ENCODE measurements at regions not wholly inside any gene's neighbourhood (a gene's known extent, or its start where the extent isn't known, plus 50 kb on each side); places are given as distances from the start of the nearest gene placed in this dataset.

DNA sequence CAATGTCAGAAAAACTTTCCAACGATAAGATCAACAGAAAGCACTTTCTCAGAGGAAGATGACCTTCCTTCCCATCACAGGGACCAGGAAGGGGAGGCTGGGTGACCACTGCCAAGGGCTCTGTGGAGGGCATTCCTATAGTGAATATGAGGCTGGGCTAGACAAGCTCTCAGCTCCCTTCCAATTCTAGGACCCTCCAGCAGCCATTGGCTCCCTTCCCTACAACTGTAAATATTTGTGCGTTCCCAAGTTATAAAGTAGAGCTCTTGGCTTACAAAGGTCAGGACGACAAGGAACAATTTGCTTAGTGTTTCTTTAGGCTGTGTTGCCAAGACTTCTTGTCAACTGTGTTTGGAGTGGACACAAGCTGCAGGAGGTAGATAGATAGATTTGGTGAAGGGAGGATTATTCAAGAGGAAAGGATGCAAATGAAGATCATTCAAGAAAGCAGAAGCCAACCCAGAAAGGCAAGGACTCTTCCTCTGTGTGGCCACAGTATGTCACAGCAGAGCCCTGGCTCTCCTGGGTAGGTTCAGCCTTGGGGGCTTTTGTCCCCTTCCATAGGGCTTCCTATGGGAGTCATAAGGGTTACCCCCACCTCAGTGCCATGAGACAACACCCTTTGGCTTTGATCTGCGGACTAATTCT is 223.6 kb upstream of the TLE3 start:
- DNase-seq (no peak), ATAC-seq (ENCODE audit: poor library complexity) (no peak)
- intact Hi-C loops (cut with DNase I) = no loop called here

DNA sequence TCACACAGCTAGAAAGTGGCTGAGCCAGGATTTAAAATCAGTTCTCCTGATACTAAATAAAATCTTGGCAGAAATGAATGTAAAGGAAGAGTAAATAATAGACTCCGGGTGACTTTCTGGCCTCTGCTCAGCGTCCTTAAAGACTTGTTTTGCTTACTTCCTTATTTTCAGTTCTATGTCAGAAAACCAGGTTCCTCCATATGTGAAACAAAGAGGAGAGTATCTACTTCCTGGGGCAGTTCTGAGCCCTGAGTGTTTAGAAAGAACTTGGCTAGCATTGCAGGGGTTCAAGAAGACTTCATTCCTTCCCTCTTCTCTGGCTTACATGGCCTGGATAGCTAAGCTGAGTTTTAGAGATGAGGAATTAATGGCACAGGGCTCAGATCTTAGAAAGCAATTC is 222.8 kb upstream of the TLE3 start:
- intact Hi-C loops (cut with DNase I) = no loop called here

DNA sequence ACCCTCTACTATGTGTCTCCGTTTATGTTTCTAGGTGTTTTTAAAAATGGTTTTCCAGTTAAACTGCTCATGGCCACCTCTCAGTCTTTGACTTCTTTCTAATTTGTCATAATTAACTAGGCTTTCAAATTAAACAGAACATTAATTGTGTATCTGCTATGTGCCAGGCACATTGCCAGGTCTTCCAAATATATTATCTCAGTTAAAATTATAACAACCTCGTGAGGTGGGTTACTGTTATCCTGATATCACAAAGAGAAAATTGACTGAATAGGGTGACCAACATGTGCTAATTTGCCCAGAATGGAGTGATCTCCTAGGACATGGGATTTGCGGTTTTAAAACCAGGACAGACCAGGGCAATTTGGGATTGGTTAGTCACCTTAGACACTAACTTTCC is 222.4 kb upstream of the TLE3 start:
- intact Hi-C loops (cut with DNase I) = no loop called here
- no peak for DNase-seq
- no peak for ATAC-seq (ENCODE audit: poor library complexity)

More for the DNA sequence above, 222.8 kb upstream of the TLE3 start:
- no peak for DNase-seq
- ATAC-seq (ENCODE audit: poor library complexity) = no peak

DNA sequence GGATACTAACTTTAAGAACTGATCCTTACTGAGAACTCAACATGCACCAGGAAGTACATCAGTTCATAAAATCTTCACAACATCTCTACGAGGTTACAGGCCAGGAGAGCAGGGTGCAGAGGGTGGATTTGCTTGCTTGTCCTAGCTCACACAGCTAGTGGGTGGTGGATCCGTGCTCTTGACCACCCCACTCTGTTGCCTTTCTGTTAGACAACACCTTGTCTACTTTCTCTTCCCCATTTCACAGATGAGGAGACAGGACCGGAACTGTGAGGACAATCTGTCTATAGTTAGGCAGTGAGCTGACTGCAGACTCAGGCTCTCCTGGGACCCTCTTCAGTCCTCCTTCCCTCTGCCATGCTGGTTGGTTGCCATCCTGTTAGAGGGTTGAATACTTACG is 221.7 kb upstream of the TLE3 start:
- intact Hi-C loops (cut with DNase I) = no loop called here
- DNase-seq (no peak), ATAC-seq (ENCODE audit: poor library complexity) (no peak)

DNA sequence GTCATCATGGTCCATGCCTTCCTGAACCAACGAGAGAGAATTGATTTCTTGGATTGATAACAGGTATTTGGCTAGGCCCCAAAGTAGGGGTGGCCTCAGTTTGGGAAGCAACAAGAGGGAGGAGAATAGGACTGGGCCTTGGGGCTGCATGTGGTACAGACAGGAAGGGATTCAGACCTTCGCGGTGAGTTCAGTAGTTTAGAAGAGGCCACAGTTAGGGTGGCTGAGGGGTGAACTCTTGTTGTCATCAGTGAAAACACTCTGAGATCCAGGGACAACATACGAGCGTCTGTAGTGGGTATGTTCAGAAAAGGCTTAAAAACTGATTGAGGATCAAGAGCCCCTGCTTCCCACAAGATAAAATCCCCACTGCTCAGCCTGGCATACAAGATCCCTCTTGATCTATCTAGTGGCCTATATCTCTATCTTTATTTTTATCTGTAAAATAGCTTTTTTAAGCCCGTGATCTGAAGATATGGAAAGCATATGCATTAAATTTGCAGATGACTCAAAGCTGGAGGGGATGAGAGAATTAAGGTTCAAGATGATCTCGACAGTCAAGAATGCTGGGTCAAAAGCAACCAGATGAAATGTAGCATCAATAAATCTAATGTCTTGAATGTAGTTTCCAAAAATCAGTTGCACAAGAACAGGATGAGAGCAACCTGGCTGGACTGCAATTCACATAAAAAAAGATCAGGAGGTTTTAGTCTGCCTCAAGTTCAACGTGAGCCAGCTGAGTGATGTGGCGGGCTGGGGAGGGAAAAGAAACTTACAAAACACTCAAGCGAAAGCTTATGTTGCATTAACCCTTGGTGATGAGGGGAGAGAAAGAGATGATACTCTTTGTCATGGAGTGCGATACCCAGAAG is 221.1 kb upstream of the TLE3 start:
- ATAC-seq (ENCODE audit: poor library complexity) (no peak), DNase-seq (no peak)
- intact Hi-C loops (cut with DNase I) = no loop called here

DNA sequence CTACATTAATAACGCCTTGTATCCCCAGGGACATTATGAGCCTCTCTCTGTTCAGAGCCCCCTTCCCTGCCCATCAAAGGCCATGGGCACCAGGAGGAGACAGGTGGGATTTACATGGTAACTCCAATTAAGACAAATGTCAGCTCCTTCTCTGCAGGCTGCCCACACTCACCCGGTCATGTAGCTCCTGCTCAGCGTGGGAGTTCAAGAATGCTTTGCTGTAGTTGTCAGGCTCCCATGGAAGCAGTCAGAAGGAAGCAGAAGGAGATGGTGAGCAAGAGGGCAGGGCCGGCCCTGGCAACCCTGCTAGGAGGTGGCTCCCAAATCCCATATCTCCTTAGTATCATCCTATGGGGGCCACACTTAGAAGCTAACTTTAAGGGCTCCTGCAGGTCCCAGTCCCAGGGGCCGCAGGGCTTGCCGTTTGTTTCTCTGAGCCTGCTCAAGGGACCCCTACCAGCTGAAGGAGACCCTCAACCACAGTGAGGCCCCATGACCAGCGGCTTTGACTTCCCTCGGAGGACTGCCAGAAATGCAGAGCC is 218.4 kb upstream of the TLE3 start:
- intact Hi-C loops (cut with DNase I) = no loop called here
- DNase-seq (no peak), ATAC-seq (ENCODE audit: poor library complexity) (no peak)

DNA sequence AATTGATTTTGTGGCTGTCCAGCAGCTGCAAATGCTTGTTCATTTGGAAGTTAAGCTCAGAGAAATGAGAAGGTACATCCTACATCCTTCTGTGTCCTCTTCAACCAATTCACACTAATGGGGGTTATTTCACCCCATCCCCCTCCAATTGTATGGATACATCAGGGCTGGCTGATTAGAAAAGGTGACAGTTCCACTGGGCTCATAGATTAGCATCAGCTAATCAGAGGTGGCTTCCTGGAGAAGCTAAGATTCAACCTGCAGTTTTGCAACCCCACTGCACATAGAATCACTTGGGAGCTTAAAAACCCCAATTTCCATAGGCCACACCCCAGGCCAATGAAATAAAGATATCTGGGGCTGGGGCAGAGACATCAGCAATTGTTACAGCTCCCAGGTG is 217.7 kb upstream of the TLE3 start:
- ATAC-seq (ENCODE audit: poor library complexity) = no peak

DNA sequence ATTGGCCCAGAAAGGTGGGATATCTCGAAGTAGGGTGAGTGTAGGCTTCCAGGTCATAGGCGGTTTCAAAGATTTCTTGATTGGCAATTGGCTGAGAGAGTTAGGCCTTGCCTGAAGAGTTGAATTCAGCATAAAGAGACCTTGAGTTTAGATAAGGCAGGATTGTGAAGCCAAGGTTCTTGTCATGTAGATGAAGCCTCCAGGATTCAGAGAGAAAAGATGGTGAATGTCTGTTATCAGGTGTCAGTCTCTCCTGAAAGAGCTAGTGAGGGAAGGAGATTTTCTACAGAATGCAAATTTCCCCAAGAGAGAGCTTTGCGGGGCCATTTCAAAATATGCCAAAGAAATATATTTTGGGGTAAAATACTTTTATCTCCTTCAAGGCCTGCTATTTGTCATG is 217.0 kb upstream of the TLE3 start:
- DNase-seq (no peak), ATAC-seq (ENCODE audit: poor library complexity) (no peak)
- intact Hi-C loops (cut with DNase I) = no loop called here

More for the DNA sequence above, 217.7 kb upstream of the TLE3 start:
- DNase-seq = no peak
- intact Hi-C loops (cut with DNase I) = no loop called here

DNA sequence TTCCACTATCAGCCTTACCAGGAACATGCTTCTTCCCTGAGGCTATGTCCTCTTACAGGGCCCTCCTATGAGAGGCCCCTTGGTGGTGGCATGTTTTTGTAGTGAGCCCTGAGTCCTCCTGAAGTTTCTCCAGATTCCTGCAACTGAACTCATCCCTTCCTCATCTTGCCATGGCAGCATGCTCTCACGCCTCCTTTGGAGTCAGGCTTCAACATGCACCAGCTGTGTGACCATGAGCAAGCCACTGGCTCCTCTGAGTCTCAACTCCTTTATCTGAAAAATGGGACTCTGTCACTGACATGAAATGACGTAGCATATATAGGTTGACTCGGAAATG is 216.3 kb upstream of the TLE3 start:
- intact Hi-C loops (cut with DNase I) = no loop called here
- DNase-seq = no peak
- no peak for ATAC-seq (ENCODE audit: poor library complexity)

DNA sequence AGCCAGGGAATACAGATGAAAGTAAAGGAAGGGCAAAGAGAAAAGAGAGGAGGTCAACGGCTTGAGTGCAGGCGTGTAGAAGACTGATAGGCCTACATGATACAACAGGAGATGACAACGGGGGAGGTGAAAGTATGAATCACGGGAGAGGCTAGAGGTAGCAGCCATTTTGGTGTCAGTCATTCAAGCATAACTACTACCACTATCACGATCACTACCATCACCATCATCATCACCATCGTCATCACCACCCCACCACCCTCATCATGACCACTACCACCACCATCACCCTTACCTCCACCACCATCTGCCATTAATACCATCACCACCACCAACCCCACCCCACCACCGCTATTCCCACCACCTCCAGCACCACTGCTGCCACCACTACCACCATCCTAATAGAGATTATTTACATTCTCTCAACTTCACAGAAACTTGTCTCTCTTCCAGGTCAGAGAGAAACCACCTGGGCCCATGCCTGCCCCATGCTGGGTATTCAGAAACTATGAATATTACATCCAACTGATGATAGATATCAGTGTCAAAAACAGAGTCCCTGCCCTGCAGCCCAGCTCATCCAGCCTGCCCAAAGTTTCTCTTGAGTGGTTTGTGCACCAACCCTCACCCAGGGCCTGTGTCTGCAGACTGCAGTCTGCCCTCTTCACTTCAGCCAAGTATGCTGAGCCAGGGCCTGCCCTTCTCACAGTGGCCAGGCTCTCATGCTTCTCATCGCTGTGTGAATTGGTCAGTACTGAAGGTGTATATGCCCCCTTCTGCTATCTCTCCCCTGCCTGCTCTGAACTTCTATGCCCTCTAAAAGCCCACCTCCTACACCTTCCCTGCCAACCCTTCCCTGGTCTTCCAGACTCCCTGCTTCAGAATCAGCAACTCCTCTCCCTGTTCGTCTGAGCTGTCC is 215.6 kb upstream of the TLE3 start:
- intact Hi-C loops (cut with DNase I) = no loop called here
- ATAC-seq (ENCODE audit: poor library complexity) = no peak
- DNase-seq = no peak

DNA sequence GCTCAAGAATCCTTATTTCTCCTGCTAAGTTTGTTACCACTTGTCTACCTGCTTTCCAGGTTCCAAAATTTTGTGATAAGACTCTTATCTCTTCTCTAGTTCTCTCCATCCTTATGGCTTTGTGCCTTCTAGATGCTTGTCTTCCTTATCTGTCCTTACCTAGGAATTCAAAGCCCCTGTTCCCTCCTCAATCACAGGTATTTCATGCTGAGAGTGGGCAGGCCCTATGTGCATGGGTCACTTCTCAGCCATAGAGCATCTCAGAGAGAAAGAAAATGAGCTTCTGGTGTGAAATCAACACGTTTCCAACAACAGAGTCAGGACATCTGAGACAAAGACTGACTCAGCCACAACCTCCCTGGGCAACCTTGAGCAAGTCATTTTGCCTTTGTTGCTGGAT is 214.1 kb upstream of the TLE3 start:
- intact Hi-C loops (cut with DNase I) = no loop called here
- DNase-seq (no peak), ATAC-seq (ENCODE audit: poor library complexity) (no peak)

DNA sequence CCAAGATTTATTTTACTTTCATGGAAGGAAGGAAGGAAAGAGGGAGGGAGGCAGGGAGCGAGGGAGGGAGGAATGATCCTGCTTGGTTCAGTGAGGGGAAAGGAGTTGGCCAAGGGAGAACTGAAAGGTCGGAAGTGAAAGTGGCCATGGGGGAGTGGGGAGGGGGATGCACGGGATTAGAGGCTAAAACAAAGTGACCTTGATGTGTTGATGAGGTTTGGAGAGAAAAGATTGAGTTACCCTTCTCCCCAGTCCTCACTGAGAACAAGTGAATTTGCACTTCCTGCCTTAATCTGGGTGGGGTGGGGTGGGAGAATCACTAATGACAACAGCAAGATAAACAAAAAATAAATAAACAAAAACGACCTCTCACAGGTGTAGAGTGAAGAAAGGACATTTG is 212.0 kb upstream of the TLE3 start:
- no peak for ATAC-seq (ENCODE audit: poor library complexity)
- intact Hi-C loops (cut with DNase I) = no loop called here
- DNase-seq = no peak

DNA sequence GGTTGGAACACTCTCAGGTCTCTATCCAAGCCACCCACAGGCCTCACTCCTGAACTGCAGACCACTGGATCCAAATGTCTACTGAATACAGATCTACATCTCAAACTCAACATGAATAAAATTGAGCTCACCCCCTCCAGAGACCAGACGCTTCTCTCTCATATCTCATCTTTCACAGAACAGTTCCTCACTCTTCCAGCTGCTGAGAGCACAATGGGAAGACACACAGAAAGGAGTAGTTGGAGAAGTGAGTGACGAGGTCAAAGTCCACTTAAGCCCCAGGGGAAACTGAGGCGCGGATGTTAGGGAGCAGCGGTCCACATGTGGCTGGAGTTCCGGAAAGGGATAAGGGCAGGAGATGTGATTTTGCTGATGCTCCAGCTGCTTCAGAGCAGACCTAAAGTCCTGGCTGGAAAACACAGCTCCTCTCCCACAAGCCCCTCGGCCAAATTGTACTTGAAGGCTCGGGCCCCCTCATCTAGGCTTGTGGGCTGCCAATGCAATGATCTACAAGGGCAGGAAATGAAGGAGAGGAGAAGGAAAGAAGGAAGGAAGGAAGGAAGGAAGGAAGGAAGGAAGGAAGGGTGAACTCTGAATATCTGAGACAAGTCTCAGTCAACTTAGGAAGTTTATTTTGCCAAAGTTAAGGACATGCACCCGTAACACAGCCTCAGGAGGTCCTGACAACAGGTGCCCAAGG is 211.2 kb upstream of the TLE3 start:
- intact Hi-C loops (cut with DNase I) = no loop called here
- DNase-seq (no peak), ATAC-seq (ENCODE audit: poor library complexity) (no peak)

DNA sequence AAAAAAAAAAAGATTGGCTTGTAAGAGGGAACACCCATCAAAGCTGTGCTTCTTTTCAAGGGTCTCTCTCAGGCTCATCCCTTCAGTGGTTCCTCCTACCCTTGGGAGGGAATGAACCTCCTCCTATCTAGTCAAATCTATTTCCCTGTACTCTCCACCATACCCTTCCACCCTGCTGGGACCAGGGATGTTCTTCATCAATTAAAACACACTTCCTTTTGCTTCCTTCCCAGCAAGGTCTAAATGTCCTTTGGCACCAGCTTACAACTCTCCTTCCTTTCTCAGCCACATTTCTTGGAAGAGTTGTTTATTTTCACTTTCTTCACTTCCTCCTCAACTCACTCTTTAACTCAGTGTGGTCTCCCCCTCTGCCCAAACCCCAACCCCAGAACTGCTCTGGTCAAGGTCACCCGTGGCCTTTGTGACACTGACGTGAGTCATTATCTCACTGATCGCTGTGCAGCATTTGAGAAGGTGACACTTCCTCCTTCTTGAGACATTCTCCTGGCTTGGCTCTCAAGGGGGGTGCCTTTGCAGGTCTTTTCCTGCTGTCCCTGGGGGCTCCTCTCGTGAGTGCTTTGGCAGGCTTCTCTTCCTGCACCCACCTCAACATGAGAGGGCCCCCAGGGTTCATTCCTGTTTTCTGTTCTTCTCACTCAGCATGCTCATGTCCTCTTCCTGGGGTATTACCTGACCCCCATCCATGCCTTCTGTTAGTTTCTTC is 210.5 kb upstream of the TLE3 start:
- ATAC-seq (ENCODE audit: poor library complexity) (no peak), DNase-seq (no peak)
- intact Hi-C loops (cut with DNase I) = no loop called here

DNA sequence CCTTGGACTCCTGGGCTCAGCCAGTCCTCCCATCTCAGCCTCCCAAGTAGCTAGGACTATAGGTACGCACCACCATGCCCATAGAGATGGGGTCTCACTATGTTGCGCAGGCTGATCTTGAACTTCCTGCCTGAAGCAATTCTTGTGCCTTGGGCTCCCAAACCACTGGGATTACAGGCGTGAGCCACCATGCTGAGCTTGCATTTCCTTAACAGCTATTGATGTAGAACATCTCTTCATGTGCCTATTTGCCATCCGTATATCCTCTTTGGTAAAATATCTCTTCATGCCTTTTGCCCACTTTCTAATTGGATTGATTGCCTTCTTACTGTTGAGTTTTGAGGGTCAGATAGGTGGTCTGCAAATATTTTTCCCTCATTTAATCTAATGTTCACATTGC is 208.9 kb upstream of the TLE3 start:
- intact Hi-C loops (cut with DNase I) = no loop called here
- DNase-seq = no peak
- ATAC-seq (ENCODE audit: poor library complexity) = no peak

DNA sequence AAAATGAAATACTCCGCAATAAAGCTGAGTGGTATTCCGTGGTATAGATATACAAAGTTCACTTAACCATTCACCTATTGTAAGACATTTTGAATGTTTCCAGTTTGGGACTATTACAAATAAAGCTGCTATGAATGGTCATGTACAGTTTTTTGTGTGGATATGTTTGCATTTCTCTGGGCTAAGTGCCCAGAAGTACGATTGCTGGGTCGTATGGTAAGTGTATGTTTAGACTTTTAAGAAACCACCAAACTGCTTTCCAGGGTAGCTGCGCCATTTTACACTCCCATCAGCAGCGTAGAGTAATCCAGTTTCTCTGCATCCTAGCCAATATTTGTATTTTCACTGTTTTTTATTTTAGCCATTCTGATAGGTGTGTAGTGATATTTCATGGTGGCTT is 208.4 kb upstream of the TLE3 start:
- no peak for ATAC-seq (ENCODE audit: poor library complexity)
- DNase-seq = no peak
- intact Hi-C loops (cut with DNase I) = no loop called here

DNA sequence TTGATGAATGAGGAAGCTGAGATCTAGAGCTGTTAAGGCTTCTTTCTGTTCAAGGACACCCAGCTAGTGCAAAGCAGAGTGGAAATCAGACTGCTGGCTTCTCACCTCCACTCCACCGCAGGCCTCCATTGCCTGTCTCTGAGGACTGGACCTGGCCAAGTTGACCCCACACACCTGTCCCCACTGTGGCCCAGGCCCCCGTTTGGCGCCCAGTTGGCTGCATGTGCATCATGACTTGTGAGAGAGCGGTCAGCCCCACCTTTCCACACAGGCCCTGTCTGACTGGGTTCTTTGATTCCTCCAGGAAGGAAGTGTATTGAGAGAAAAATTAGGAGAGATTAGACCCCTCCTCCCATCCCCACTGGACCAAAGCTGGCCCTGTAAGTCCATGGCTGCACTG is 206.3 kb upstream of the TLE3 start:
- ATAC-seq (ENCODE audit: poor library complexity) = no peak

DNA sequence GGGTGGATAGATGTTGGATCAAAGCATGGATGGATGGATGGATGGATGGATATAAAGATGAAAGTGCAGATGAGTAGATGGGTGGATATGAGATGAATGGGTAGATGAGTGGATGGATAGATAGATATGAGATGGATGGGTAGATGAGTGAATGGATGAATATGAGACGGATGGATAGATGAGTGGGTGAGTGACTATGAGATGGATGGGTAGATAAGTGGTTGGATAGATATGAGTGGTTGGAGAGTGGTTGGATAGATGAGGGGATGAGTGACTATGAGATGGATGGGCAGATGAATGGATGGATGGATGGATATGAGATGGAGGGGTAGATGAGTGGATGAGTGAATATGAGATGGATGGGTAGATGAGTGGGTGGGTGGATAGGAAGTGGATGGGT is 204.6 kb upstream of the TLE3 start:
- intact Hi-C loops (cut with DNase I) = no loop called here

More for the DNA sequence above, 206.3 kb upstream of the TLE3 start:
- intact Hi-C loops (cut with DNase I) = no loop called here
- DNase-seq = no peak

More for the DNA sequence above, 204.6 kb upstream of the TLE3 start:
- no peak for DNase-seq
- ATAC-seq (ENCODE audit: poor library complexity) = no peak

Data from Right ventricle myocardium superior (tissue), 1 donor.